ENCODE measurements at regions not wholly inside any gene's neighbourhood (a gene's known extent, or its start where the extent isn't known, plus 50 kb on each side); places are given as distances from the start of the nearest gene placed in this dataset.

DNA sequence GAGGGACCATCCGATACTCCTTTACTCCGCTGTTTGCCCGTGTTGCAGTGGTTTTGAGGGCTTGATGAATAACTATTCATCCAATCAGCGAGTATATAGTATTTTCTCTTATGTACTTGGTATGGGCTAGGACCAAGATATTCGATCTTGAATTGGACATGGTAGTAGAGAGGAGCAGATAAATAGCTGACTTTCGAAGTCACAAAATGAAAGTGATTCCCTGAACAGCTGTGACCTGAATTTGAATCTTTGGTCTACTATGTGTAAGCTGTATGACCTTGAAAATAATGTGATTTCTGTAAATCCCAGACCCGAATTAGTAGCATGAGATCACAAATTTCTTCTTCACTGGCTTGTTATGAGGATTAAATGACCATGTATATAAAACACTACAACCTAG is 134.4 kb downstream of the TUSC1 start:
- Histone ChIP-seq H3K4me3 (ENCODE audit: low read depth, low read length) (no peak overlapping the region), H3K36me3 (ENCODE audit: control insufficient read depth, insufficient read depth, low read length) (no peaks in the 10 kb centered on the region), H3K27me3 (ENCODE audit: control insufficient read depth, insufficient read depth, low read length) (no peaks in the 10 kb centered on the region)
- no peak for FAIRE-seq
- no peak for DNase-seq (ENCODE audit: low read depth)
- TF ChIP-seq, protein P1, sequence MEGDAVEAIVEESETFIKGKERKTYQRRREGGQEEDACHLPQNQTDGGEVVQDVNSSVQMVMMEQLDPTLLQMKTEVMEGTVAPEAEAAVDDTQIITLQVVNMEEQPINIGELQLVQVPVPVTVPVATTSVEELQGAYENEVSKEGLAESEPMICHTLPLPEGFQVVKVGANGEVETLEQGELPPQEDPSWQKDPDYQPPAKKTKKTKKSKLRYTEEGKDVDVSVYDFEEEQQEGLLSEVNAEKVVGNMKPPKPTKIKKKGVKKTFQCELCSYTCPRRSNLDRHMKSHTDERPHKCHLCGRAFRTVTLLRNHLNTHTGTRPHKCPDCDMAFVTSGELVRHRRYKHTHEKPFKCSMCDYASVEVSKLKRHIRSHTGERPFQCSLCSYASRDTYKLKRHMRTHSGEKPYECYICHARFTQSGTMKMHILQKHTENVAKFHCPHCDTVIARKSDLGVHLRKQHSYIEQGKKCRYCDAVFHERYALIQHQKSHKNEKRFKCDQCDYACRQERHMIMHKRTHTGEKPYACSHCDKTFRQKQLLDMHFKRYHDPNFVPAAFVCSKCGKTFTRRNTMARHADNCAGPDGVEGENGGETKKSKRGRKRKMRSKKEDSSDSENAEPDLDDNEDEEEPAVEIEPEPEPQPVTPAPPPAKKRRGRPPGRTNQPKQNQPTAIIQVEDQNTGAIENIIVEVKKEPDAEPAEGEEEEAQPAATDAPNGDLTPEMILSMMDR (IDR thresholded peaks at IDR 0.05; ENCODE audit: insufficient read depth, low read length, severe bottlenecking) = no peak

DNA sequence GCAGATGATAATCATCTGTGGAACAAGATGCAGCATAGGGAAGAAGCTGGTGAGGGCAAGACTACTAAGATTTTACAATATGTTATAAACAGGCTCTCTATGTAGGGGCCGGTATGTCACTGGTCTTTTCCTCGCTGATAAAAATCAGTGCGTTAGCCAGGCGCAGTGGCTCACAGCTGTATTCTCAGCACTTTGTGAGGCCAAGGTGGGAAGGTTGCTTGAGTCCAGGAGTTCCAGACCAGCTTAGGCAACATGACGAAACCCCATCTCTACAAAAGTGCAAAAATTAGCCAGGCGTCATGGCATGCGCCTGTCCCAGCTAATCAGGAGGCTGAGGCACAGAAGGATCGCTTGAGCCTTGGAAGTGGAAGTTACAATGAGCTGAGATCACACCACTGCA is 135.9 kb downstream of the TUSC1 start:
- no peaks in the 10 kb centered on the region for H3K36me3 ChIP-seq (ENCODE audit: control insufficient read depth, insufficient read depth, low read length)
- DNase-seq (ENCODE audit: low read depth) = no peak
- no peaks in the 10 kb centered on the region for H3K27me3 ChIP-seq (ENCODE audit: control insufficient read depth, insufficient read depth, low read length)
- TF ChIP-seq, protein P1 (IDR thresholded peaks at IDR 0.05; ENCODE audit: insufficient read depth, low read length, severe bottlenecking) = no peak
- no peak overlapping the region for H3K4me3 ChIP-seq (ENCODE audit: low read depth, low read length)
- FAIRE-seq = no peak

DNA sequence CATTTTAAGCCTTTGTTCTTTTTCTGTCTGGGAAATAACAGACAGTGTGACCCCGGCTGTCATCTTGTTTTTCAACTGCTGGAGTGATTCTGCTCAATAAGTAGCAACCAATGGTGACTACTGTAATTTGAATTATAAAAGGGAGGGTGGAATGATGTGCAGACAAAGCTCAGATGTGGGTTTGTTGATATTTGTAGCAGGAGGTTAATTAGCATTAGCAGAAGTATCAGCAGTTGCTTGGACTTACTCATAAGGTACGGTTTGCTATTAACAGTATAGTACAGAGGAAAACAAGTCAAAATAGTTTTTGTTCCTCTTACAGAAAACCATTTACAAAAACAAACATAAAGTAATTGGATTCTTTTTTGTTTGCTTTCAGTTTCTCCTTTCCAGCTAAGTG is 140.4 kb downstream of the TUSC1 start:
- H3K27me3 ChIP-seq (ENCODE audit: control insufficient read depth, insufficient read depth, low read length) = no peaks in the 10 kb centered on the region
- DNase-seq (ENCODE audit: low read depth) (no peak), FAIRE-seq (no peak)
- no peaks in the 10 kb centered on the region for H3K36me3 ChIP-seq (ENCODE audit: control insufficient read depth, insufficient read depth, low read length)
- TF ChIP-seq, protein P1 (IDR thresholded peaks at IDR 0.05; ENCODE audit: insufficient read depth, low read length, severe bottlenecking) = no peak
- H3K4me3 ChIP-seq (ENCODE audit: low read depth, low read length) = no peak overlapping the region

DNA sequence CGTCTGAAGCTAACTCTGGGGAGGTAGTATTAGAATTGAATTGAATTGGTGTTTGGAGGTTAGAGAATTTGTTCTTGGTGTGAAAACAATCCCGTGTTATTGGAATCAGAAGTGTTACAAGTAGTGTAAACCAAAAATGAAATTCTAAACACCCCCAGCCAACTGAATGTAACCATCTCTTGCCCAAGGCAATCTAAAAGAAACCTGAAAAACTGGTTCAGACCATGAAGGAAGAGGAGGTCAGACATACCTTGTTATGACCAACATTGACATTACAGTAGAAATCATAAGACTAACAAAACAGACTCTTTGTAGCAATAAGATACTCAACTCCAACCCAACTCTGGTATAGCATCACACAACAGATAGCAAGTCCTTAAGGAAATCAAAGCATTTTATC is 159.0 kb downstream of the TUSC1 start:
- TF ChIP-seq, protein P1 (IDR thresholded peaks at IDR 0.05; ENCODE audit: insufficient read depth, low read length, severe bottlenecking) = no peak
- H3K27me3 ChIP-seq (ENCODE audit: control insufficient read depth, insufficient read depth, low read length) = no peaks in the 10 kb centered on the region
- no peaks in the 10 kb centered on the region for H3K36me3 ChIP-seq (ENCODE audit: control insufficient read depth, insufficient read depth, low read length)
- peak; percentile 46 for DNase-seq (ENCODE audit: low read depth)
- no peak overlapping the region for H3K4me3 ChIP-seq (ENCODE audit: low read depth, low read length)
- FAIRE-seq = no peak

DNA sequence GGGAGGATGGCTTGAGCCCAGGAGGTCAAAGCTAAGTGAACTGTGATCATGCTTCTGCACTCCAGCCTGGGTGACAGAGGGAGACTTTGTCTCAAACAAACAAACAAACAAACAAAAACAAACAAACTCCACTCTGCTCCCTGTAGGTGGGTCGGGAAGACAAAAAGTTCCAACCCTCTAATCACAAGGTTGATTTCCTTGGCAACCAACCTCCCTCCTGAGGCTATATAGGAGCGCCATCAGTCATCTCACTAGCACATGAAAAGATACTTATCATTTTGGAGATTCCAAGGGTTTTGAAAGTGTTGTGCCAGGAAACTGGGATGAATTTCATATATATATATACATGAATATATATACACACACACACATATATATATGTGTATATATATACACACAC is 160.5 kb downstream of the TUSC1 start:
- Histone ChIP-seq H3K27me3 (ENCODE audit: control insufficient read depth, insufficient read depth, low read length) (no peaks in the 10 kb centered on the region), H3K4me3 (ENCODE audit: low read depth, low read length) (no peak overlapping the region), H3K36me3 (ENCODE audit: control insufficient read depth, insufficient read depth, low read length) (no peaks in the 10 kb centered on the region)
- DNase-seq (ENCODE audit: low read depth) = no peak
- TF ChIP-seq, protein P1 (IDR thresholded peaks at IDR 0.05; ENCODE audit: insufficient read depth, low read length, severe bottlenecking) = no peak
- no peak for FAIRE-seq

DNA sequence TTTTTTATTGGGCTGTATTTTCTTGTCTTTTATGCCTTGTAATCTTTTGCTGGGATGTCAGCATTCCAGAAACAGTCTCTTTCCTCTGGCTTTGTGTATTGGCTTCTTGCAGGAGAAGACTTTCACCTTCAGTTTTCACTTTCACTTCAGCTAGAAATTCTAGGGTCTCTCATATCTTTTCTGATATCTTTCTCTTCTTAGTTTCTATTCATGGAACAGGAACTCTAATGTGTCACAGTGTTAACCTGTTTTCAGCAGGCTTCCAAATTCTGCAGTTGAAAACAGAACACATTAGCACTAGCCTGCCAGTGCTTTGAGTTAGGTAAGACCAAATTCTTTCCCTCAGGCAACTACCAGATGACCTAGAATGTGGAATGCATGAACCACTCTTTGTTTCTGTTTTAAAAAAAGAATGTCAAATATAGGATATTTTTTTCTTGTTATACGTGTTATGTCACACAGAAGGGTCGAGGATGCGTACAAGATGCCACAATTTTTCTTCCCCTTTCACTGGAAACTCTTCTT is 164.7 kb downstream of the TUSC1 start:
- Histone ChIP-seq H3K27me3 (ENCODE audit: control insufficient read depth, insufficient read depth, low read length) (no peaks in the 10 kb centered on the region), H3K4me3 (ENCODE audit: low read depth, low read length) (no peak overlapping the region), H3K36me3 (ENCODE audit: control insufficient read depth, insufficient read depth, low read length) (no peaks in the 10 kb centered on the region)
- TF ChIP-seq, protein P1 (IDR thresholded peaks at IDR 0.05; ENCODE audit: insufficient read depth, low read length, severe bottlenecking) = no peak
- DNase-seq (ENCODE audit: low read depth) = peak; percentile 12
- no peak for FAIRE-seq

Data from bronchial epithelial cell (primary cell).